ENCODE measurements at regions not wholly inside any gene's neighbourhood (a gene's known extent, or its start where the extent isn't known, plus 50 kb on each side); places are given as distances from the start of the nearest gene placed in this dataset.
A peak's percentile ranks its signal among the peaks of the same experiment; 100 is the strongest.

- peak; percentile 24 for DNase-seq
Observed at GRCh38 chr3:22117751-22118346, 366.8 kb upstream of the ZNF385D start.

DNA sequence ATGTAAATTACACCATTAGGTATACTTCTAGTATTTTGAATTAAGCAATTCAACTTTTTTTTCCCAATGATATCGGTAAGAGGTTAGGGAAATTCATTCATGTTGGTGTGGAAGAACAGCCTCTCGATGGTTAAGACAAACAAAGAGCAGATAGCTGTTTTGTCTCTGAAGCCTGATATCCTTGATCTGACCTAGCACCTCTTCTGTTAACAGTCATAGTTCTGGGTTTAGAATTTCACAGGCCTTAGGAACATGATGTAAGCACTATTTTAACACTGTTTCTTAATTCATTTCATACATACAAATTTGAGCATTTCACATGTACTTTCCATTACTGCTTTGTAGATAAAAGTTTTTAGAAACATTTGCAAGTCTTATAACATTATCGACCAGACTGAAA, 367.5 kb upstream of the ZNF385D start:
- DNase-seq = no peak

DNA sequence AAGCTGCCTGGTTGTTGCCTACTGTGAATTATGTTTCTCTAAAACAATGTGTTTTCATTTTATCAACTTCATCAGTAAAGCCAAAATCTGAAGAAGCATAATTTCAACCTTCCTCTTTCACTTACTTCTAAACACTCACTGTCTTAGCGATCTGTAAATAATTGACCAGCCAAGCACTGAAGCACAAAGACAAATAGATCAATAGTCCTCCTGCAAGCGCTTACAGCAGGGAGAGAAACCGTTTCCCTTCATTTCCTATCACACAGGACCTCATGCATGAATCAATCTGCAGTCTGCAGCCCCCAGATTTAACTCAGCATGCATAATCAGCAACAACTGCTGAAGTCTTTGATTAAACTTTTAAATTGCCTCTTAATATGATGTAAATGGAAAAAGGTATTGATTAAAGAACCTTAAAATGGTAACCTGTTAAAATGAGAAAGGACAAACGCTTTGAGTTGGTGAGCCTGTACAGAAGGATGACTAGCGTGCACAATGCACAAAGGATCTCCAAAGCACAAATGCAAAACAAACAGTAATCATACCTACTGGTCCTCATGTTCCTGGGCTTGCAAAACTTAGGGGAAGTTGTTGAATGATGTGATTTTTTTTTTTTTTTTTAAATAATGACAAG, 370.2 kb upstream of the ZNF385D start:
- DNase-seq = peak; percentile 37

GRCh38 chr3:22122567-22122966, 371.6 kb upstream of the ZNF385D start:
- DNase-seq = no peak

- no peak for DNase-seq
Observed at GRCh38 chr3:22129101-22129500, 378.1 kb upstream of the ZNF385D start.

DNA sequence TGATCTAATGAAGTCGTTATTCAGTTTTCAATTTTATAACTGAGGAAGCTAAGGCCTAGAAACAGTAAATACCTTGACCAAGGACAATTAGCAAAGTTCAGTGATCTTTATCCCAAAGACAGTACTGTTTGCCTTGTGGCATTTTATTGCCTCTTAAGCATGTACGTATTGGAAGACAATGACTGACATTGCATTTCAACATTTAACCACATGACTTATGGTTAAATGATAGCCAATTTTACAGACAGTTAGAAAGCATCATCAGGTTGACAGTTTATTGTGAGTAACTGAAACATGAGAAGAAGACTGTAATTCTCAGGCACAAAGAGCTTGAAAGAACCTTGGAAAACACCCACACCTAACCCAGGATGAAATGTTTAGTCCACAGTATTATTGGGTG, 390.8 kb upstream of the ZNF385D start:
- no peak for DNase-seq

GRCh38 chr3:22147161-22147560, 396.2 kb upstream of the ZNF385D start:
- DNase-seq = no peak

GRCh38 chr3:22156868-22157267, 405.9 kb upstream of the ZNF385D start:
- DNase-seq = no peak

DNA sequence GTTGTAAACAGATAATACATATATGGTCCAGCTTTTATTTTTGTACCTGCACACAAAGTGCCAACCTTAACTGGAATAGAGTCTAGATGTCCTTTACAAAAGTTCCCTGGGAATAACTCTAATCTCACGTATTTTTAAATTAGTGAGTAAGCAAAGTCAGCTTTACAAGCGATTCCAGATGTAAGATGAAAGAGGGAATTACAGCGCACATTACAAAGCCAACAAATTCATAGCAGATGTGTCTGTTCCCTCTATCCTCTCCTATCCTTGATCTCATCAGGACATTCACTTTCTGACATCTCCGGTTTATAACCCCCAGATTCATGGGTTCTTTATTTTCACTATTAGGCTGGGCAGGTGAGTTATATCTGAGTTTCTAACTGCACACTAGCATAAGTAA, 406.8 kb upstream of the ZNF385D start:
- no peak for DNase-seq

DNA sequence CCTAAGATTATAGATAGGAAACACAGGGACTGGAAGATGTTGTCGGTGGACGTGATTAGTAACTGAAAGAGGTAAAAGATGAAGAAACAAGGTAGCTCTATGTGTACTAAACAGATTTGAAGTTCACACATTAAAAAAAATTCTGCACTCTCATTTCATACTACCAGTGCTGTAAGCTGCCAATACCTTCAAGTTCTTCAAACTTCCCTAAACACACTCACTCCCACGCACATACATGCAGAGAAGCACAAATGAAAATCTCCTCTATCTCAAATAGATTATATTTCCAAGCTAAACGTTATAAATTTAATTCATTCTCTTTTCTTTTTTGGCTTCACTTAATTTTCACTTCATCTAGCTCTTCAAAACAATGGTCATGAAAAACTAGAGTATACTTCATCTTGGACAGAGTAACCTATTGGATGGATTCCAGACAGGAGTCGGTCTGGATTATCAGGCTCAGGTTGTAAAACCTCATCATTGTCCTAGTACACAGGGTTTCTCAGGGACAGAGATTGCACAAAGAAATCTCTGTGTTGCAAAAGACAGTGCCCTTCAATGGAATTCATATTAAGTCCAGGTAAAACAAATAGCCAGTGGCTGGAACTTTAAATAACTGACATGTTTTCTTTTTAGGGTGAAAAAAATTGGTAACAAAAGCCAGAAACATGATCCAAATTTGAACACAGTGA, 408.1 kb upstream of the ZNF385D start:
- DNase-seq = no peak

GRCh38 chr3:22161315-22161714, 410.3 kb upstream of the ZNF385D start:
- DNase-seq = no peak

DNA sequence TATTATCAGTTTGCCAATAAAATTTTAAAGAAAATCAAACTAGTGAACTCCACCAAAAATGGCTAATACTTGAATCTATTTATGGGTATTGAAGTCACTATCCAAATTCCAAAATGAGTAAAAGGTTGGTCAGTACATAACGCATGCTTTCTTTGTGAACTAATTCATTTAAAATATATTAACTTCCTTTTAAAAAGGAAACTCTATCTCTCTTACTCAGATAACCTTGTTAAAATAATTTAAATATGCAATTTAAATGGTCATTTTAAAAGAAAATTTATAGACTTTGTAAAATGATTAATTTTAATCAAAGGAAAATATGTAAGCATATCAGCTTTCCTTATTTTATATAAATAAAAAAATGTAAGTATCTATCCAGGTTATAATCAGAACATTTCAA, 419.4 kb upstream of the ZNF385D start:
- DNase-seq = no peak

DNA sequence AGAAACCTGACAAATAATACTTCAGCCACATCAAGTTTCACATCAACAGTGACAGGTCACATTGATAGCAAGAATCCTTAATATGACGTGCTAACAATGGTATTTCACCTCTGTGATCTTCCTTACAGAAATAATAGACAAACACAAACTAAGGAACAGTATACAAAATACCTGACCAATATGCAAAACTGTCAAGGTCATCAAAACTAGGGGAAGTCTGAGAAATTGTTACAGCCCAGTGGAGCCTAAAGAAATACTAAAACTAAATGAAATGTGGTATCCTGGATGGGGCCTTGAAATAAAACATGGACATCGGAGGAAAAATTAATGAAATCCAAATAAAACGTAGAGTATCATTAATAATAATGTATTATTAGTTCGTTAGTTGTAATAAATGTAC, 422.0 kb upstream of the ZNF385D start:
- DNase-seq = no peak

GRCh38 chr3:22175947-22176346, 424.9 kb upstream of the ZNF385D start:
- no peak for DNase-seq

- no peak for DNase-seq
Observed at GRCh38 chr3:22176911-22177310, 425.9 kb upstream of the ZNF385D start.

DNA sequence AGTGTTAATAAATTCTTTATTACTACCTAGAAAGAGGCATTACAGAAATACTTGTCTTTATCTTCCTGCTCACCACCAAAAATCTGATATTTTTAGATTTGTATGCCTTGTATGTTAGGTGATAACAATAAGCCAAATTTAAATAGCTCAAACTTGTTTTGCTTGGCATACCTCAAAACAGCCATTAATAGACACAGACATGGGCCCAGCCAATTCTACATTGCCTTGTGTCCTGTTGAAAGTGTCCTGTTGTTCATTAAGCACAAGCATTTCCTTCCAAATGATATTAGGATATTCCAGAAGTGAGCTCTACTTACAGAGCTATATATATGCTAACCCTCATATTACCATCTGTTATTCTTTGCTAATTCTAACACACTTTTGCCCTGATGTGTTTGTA, 438.6 kb upstream of the ZNF385D start:
- DNase-seq = no peak

DNA sequence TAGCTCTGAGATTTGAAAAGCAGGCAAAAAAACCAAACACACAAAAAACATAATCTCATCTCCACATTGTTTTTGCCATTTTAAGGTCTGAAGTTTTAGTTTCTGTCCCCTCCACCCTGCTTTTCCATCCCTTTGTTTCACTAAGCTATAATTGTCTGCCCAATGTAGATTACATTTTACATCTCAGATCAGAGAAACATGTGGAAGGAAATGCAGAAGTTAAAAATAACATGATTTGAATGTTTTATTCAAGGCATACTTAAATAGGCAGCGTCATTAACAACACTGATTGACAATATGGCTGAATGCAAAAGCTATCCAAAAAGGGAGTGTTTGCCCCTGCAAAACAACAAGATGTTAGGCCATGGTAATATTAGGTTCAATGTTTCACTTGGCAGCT, 448.1 kb upstream of the ZNF385D start:
- DNase-seq = no peak

DNA sequence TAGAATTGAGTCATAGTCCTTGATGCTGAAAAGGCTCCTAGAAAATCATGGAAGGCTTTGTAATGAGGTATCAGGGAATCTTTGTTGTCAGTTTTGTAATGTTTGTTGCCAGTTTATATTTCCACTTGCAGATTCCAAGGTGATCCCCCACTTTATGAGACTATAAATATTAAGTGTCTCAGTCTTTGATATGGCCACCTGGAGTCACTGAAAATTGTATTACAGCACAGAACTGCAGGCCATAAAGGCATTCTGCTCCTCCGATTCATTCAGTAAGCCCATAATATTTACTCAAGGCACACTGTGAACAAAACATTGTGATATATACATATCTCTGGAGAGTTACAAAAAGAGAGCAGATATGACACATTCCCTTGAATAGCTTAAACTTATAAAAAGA, 457.8 kb upstream of the ZNF385D start:
- no peak for DNase-seq

DNA sequence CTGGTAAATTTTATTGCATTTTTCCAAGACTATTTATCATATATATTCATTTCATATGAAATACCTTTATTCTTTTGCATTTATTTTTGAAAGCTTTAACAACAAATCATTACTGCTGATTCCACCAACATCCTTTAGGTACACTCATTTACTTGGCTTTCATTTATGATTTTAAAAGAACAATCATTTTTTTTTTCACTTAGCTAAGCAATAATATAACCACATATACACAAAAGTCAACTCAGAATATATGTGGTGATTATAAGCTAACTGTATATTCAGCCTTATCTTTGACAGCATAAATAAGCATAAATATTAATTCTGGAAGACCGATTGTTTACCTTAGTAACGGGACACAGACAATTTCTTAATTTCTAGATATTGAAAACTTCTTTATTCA, 458.6 kb upstream of the ZNF385D start:
- no peak for DNase-seq

DNA sequence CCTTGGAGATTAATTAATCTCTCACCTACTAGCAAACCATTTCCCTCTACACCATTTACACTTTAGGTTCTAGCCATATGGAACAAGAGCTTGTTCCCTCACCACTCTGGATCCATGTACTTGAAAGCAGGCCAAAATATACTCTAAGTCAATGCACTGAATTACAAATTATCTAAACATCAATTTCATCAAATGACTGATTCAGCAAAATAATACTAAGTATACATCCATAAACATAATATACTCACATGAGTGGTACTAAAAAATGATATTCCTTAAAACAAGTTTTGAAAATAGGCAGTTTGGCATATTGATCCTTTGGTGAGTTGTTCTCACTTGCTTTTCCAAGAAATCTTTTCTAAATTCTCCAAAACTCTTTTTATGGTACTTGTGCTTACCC, 459.7 kb upstream of the ZNF385D start:
- DNase-seq = no peak

- no peak for DNase-seq
Observed at GRCh38 chr3:22216601-22217000, 465.6 kb upstream of the ZNF385D start.

GRCh38 chr3:22225161-22225560, 474.2 kb upstream of the ZNF385D start:
- DNase-seq = no peak

DNA sequence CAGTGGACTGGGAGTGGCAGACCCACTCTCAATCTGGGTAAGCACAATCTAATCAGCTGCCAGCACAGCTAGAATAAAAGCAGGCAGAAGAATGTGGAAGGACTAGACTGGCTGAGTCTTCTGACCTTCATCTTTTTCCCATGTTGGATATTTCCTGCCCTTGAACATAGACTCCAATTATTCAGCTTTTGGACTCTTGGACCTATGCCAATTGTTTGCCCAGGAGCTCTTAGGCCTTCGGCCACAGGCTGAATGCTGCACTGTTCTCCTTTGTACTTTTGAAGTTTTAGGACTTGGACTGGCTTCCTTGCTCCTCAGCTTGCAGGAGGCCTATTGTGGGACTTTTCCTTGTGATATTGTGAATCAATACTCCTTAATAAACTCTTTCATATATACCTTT, 477.7 kb upstream of the ZNF385D start:
- no peak for DNase-seq

GRCh38 chr3:22231061-22231460, 480.1 kb upstream of the ZNF385D start:
- DNase-seq = no peak

All from NCI-H345 (cell line).